ENCODE measurements at regions not wholly inside any gene's neighbourhood (a gene's known extent, or its start where the extent isn't known, plus 50 kb on each side); places are given as distances from the start of the nearest gene placed in this dataset.

- H3K36me3 ChIP-seq = no peaks in the 10 kb centered on the region
- TF ChIP-seq, protein P1, sequence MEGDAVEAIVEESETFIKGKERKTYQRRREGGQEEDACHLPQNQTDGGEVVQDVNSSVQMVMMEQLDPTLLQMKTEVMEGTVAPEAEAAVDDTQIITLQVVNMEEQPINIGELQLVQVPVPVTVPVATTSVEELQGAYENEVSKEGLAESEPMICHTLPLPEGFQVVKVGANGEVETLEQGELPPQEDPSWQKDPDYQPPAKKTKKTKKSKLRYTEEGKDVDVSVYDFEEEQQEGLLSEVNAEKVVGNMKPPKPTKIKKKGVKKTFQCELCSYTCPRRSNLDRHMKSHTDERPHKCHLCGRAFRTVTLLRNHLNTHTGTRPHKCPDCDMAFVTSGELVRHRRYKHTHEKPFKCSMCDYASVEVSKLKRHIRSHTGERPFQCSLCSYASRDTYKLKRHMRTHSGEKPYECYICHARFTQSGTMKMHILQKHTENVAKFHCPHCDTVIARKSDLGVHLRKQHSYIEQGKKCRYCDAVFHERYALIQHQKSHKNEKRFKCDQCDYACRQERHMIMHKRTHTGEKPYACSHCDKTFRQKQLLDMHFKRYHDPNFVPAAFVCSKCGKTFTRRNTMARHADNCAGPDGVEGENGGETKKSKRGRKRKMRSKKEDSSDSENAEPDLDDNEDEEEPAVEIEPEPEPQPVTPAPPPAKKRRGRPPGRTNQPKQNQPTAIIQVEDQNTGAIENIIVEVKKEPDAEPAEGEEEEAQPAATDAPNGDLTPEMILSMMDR (IDR thresholded peaks at IDR 0.05; ENCODE audit: low read depth, low read length) = no peak
- no peak overlapping the region for H3K27ac ChIP-seq
- DNase-seq = no peak
- peaks cover 3% of the 10 kb centered on the region for H3K9me3 ChIP-seq (ENCODE audit: severe bottlenecking)
- no peaks in the 10 kb centered on the region for H3K27me3 ChIP-seq (ENCODE audit: insufficient read depth, low read depth, severe bottlenecking)
- H3K4me3 ChIP-seq (ENCODE audit: low read depth, low read length) = no peak overlapping the region
These were observed 337.8 kb downstream of the TENT4A start for GRCh38 chr5:7050986-7051385.

- Histone ChIP-seq H3K9me3 (ENCODE audit: severe bottlenecking) (peaks cover 8% of the 10 kb centered on the region), H3K36me3 (no peaks in the 10 kb centered on the region), H3K27ac (no peak overlapping the region), H3K4me3 (ENCODE audit: low read depth, low read length) (no peak overlapping the region), H3K27me3 (ENCODE audit: insufficient read depth, low read depth, severe bottlenecking) (no peaks in the 10 kb centered on the region)
- TF ChIP-seq, protein P1 (IDR thresholded peaks at IDR 0.05; ENCODE audit: low read depth, low read length) = no peak
- no peak for DNase-seq
These were observed 339.9 kb downstream of the TENT4A start for GRCh38 chr5:7053125-7053524.

DNA sequence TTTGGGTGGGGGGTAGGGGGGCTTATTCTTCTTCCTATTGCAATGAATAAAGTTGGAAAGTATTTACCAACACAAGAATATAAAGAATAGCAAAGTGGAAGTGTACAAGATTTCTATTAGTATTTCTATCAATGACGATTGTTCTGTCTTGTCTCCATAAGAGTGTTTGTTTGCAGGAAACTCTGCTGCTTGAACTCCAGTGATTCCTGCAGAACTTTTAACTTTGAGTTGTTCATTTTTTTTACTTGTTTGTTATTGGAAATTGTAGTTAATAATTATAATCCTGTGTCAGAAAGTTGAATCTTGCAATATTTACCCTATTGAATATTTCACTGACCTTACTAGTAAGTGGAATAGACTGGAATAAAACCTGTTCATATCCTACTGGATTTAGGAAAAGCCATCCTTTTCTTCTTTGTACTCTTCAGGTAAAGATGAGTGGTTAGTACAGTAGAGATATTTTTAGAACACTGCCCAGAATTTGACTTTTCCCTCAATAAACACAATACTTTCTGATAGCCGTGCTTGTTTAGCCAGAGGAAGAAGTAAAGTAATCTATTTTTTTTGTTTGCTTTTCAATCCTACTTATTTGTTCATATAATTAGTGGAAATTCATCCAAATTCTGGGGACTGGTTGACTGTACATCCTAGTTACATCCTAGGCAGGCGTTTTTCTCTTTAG is 340.4 kb downstream of the TENT4A start:
- TF ChIP-seq, protein P1 (IDR thresholded peaks at IDR 0.05; ENCODE audit: low read depth, low read length) = no peak
- no peak overlapping the region for H3K27ac ChIP-seq
- no peaks in the 10 kb centered on the region for H3K27me3 ChIP-seq (ENCODE audit: insufficient read depth, low read depth, severe bottlenecking)
- no peak overlapping the region for H3K4me3 ChIP-seq (ENCODE audit: low read depth, low read length)
- peaks cover 8% of the 10 kb centered on the region for H3K9me3 ChIP-seq (ENCODE audit: severe bottlenecking)
- DNase-seq = no peak
- no peaks in the 10 kb centered on the region for H3K36me3 ChIP-seq

DNA sequence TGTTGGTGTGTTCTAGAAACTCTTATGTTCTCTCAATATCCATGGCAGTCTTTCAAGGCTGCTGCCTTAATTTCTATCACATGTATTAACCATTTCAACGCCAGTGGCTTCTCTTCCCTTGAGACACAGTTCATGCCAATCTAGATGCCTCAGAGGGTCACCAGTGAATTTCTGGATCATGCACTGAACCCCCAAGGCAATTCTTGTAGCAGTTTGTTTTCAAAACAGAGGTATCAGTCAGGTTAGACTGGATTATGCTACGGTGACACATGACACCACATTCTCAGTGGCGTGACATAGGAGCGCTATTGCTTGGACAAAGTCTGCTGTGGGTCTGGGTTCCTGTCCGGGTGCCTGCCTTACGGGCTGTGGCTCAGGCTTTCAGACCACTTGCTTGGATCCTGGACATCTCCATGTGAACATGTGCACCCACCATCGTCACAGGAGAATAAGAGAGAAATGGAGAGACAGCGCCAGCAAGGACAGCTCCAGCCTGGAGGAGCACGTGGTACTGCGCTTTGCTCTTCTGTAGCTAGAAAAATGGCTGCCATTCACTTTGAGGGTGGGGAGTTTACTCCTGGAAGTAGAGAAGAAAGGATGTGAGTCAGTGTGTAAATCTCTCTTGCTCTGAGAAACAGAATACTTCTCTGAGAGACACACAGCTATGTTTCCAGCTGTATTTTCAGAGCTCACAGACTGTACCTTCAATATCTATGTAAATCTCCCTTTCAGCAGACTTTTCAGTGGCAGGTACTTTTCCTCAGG is 329.3 kb upstream of the ADCY2 start:
- TF ChIP-seq, protein P1 (IDR thresholded peaks at IDR 0.05; ENCODE audit: low read depth, low read length) = no peak
- no peak overlapping the region for H3K4me3 ChIP-seq (ENCODE audit: low read depth, low read length)
- no peak overlapping the region for H3K27ac ChIP-seq
- DNase-seq = no peak
- H3K9me3 ChIP-seq (ENCODE audit: severe bottlenecking) = peaks cover 3% of the 10 kb centered on the region
- no peaks in the 10 kb centered on the region for H3K36me3 ChIP-seq
- no peaks in the 10 kb centered on the region for H3K27me3 ChIP-seq (ENCODE audit: insufficient read depth, low read depth, severe bottlenecking)

DNA sequence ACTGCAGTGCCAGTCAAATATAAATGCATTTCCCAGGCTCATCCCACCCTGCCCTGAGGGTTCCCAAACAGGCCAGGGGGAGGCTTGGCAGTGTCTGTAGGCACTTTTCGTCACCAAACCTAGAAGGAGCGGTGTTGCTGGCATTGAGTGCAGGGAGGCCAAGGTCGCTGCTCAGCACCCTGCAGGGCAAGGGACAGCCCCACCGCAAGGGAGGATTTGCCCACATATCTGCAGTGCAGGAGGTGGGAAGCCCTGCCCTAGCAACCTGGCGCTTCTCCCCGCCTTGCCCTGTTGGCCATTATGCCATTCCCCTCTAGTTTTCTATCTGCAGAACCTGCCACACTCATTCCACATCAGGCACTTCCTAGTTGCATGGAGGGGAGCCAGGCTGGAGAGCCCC is 327.8 kb upstream of the ADCY2 start:
- peaks cover 2% of the 10 kb centered on the region for H3K9me3 ChIP-seq (ENCODE audit: severe bottlenecking)
- H3K27me3 ChIP-seq (ENCODE audit: insufficient read depth, low read depth, severe bottlenecking) = no peaks in the 10 kb centered on the region
- TF ChIP-seq, protein P1 (IDR thresholded peaks at IDR 0.05; ENCODE audit: low read depth, low read length) = no peak
- no peak overlapping the region for H3K4me3 ChIP-seq (ENCODE audit: low read depth, low read length)
- no peak for DNase-seq
- H3K36me3 ChIP-seq = no peaks in the 10 kb centered on the region
- H3K27ac ChIP-seq = no peak overlapping the region
